GM23338 (cell line): ENCODE measurements at regions not wholly inside any gene's neighbourhood (a gene's known extent, or its start where the extent isn't known, plus 50 kb on each side); places are given as distances from the start of the nearest gene placed in this dataset.
A peak's percentile ranks its signal among the peaks of the same experiment; 100 is the strongest.

Experiments
- ATAC-seq: fragments of 200-7000 bp; cut with Tn5 transposase; 3 replicates; pipeline ENCODE4 v1.9.1; 2020
- DNase-seq: peaks from one replicate; pipeline ENCODE4 v3.0.0-alpha.2; 2015; ENCODE audit warnings: low spot score
- H2AFZ ChIP-seq: fragments of 200-600 bp; sonication (generic); 2 replicates; pipeline ENCODE4 v1.8.0; 2016; ENCODE audit warnings: antibody characterized with exemption, mild to moderate bottlenecking, moderate library complexity
- H3F3A ChIP-seq: fragments of 200-600 bp; sonication (generic); replicated peaks from 2 replicates; pipeline ENCODE4 v1.8.0; 2017; ENCODE audit warnings: antibody characterized with exemption, mixed run types, low read depth
- H3K27ac ChIP-seq: fragments of 200-600 bp; sonication (generic); 2 replicates; pipeline ENCODE4 v1.6.1; 2016; ENCODE audit warnings: low read depth
- H3K27me3 ChIP-seq: fragments of 200-600 bp; sonication (generic); 2 replicates; pipeline ENCODE4 v1.8.0; 2016; ENCODE audit warnings: mild to moderate bottlenecking, mixed run types, moderate library complexity; ENCODE audit not compliant: insufficient read depth
- H3K36me3 ChIP-seq: fragments of 200-600 bp; sonication (generic); 2 replicates; pipeline ENCODE4 v1.8.0; 2016; ENCODE audit warnings: mild to moderate bottlenecking; ENCODE audit not compliant: insufficient read depth
- H3K4me1 ChIP-seq: fragments of 200-600 bp; sonication (generic); 2 replicates; pipeline ENCODE4 v1.8.0; 2016; ENCODE audit warnings: mild to moderate bottlenecking, moderate library complexity; ENCODE audit not compliant: insufficient read depth
- H3K4me2 ChIP-seq: fragments of 200-600 bp; sonication (generic); 2 replicates; pipeline ENCODE4 v1.7.1; 2017; ENCODE audit warnings: mixed run types
- H3K4me3 ChIP-seq: fragments of 200-600 bp; sonication (generic); 2 replicates; pipeline ENCODE4 v1.6.1; 2016; ENCODE audit warnings: mixed run types
- H3K79me2 ChIP-seq: fragments of 200-600 bp; sonication (generic); replicated peaks from 2 replicates; pipeline ENCODE4 v1.8.0; 2017; ENCODE audit warnings: mild to moderate bottlenecking; ENCODE audit not compliant: insufficient read depth
- H3K9me2 ChIP-seq: fragments of 200-600 bp; sonication (generic); 2 replicates; pipeline ENCODE4 v1.8.0; 2017; ENCODE audit not compliant: insufficient read depth
- H4K20me1 ChIP-seq: fragments of 200-600 bp; sonication (generic); replicated peaks from 2 replicates; pipeline ENCODE4 v1.8.0; 2017; ENCODE audit warnings: mild to moderate bottlenecking; ENCODE audit not compliant: insufficient read depth
- H3K27ac Mint-ChIP-seq: 2 replicates; pipeline ENCODE4 v1.8.0; 2020; ENCODE audit warnings: inconsistent platforms, mild to moderate bottlenecking, moderate library complexity, mixed read lengths
- H3K27me3 Mint-ChIP-seq: 3 replicates; pipeline ENCODE4 v1.8.0; 2022; ENCODE audit warnings: low read depth, mild to moderate bottlenecking, moderate library complexity, mixed read lengths, inconsistent platforms; ENCODE audit not compliant: insufficient read depth, poor library complexity
- H3K36me3 Mint-ChIP-seq: 3 replicates; pipeline ENCODE4 v1.8.0; 2021; ENCODE audit warnings: low read depth, mild to moderate bottlenecking, inconsistent platforms, moderate library complexity, mixed read lengths
- H3K4me1 Mint-ChIP-seq: 3 replicates; pipeline ENCODE4 v1.8.0; 2020; ENCODE audit warnings: mild to moderate bottlenecking, inconsistent platforms, mixed read lengths
- H3K4me3 Mint-ChIP-seq: 3 replicates; pipeline ENCODE4 v1.8.0; 2021; ENCODE audit warnings: moderate library complexity, mild to moderate bottlenecking, inconsistent platforms, mixed read lengths
- H3K9me3 Mint-ChIP-seq: 3 replicates; pipeline ENCODE4 v1.8.0; 2020; ENCODE audit warnings: moderate library complexity, mild to moderate bottlenecking, inconsistent platforms, mixed read lengths
- EZH2 ChIP-seq: fragments of 200-600 bp; sonication (generic); IDR thresholded peaks from one replicate; pipeline ENCODE4 v1.8.0; 2017; ENCODE audit warnings: antibody characterized with exemption, mild to moderate bottlenecking, low read depth; ENCODE audit not compliant: unreplicated experiment
- POLR2AphosphoS5 ChIP-seq: IDR thresholded peaks from 2 replicates; pipeline ENCODE4 v1.6.1; 2016; ENCODE audit warnings: antibody characterized with exemption, low read depth
- TF ChIP-seq, protein P1 (sequence below), 2 experiments: fragments of 200-600 bp in 1 of 2; sonication (generic) in 1 of 2; conservative IDR thresholded peaks; 2 replicates each; pipeline versions ENCODE4 v1.5.1 to v1.6.1; 2016 to 2017; ENCODE audit warnings: antibody characterized with exemption in 2 of 2, low read depth in 2 of 2, mild to moderate bottlenecking in 2 of 2, moderate library complexity in 1 of 2
- TF ChIP-seq, protein P2 (sequence below): fragments of 250-450 bp; sonication (Bioruptor Pico); IDR thresholded peaks from 2 replicates; pipeline ENCODE4 v1.5.0; 2020; ENCODE audit warnings: mild to moderate bottlenecking, moderate library complexity

DNA sequence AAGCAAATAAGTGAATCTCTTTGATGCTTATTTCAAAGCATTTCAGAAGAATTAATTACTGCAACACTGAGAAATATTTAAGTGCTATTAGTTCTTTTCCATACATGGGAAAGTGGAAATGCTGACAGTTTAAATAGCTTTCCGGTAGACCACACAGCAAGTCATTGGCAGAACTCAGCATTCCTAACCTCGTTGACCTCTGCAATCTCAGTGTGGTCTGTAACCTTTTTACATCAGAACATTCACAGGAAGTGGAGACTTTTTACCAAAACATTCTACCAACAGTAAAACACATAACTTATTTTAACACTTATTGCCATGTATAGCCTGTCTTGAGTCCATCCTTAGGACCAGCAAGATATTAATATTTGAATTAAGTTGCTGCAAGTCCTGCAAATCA is 249.5 kb upstream of the DCN start:
- Histone ChIP-seq H3K4me2 (peak overlapping the region; percentile 3; the same call in 1 of the 2 replicates), H3K4me3 (no peak overlapping the region), H3F3A (no peaks in the 10 kb centered on the region), H3K79me2 (no peaks in the 10 kb centered on the region), H3K4me1 (peaks cover 8% of the 10 kb centered on the region), H3K27ac (no peak overlapping the region), H3K36me3 (no peaks in the 10 kb centered on the region), H3K27me3 (no peaks in the 10 kb centered on the region), H2AFZ (no peak overlapping the region), H4K20me1 (no peaks in the 10 kb centered on the region), H3K9me2 (no peaks in the 10 kb centered on the region)
- Mint-ChIP-seq H3K36me3 (no peaks in the 10 kb centered on the region), H3K27me3 (no peaks in the 10 kb centered on the region), H3K4me1 (peaks cover 8% of the 10 kb centered on the region; the same call in 2 of the 3 replicates), H3K9me3 (no peaks in the 10 kb centered on the region), H3K27ac (no peak overlapping the region), H3K4me3 (no peak overlapping the region)
- peak; percentile 33; the same call in 2 of the 3 replicates for ATAC-seq
- TF ChIP-seq, protein P1, sequence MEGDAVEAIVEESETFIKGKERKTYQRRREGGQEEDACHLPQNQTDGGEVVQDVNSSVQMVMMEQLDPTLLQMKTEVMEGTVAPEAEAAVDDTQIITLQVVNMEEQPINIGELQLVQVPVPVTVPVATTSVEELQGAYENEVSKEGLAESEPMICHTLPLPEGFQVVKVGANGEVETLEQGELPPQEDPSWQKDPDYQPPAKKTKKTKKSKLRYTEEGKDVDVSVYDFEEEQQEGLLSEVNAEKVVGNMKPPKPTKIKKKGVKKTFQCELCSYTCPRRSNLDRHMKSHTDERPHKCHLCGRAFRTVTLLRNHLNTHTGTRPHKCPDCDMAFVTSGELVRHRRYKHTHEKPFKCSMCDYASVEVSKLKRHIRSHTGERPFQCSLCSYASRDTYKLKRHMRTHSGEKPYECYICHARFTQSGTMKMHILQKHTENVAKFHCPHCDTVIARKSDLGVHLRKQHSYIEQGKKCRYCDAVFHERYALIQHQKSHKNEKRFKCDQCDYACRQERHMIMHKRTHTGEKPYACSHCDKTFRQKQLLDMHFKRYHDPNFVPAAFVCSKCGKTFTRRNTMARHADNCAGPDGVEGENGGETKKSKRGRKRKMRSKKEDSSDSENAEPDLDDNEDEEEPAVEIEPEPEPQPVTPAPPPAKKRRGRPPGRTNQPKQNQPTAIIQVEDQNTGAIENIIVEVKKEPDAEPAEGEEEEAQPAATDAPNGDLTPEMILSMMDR (conservative IDR thresholded peaks at IDR 0.05; ENCODE audit: low read depth in 2 of 2) = no peak
- TF ChIP-seq EZH2 = no peak
- peak; percentile 34; the same call in 1 of the 2 replicates for TF ChIP-seq POLR2AphosphoS5
- peak; percentile 54 for DNase-seq

DNA sequence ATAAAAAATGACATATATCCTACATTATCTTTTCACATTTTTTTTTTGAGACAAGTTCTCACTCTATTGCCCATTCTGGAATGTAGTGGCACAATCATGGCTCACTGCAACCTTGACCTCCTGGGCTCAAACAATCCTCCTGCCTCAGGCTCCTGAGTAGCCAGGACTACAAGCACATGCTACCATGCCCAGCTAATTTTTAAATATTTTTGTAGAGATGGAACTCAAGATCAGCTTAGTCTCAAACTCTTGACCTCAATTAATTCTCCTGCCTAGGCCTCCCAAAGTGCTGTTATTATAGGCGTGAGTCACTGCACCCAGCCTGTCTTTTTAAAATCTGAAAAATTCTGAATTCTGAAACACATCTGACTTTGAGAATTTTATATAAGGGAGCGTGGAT is 241.9 kb upstream of the DCN start:
- DNase-seq = no peak

More for the DNA sequence above, 241.9 kb upstream of the DCN start:
- H3K27me3 ChIP-seq = no peaks in the 10 kb centered on the region
- Mint-ChIP-seq H3K4me3 (no peak overlapping the region), H3K27ac (no peak overlapping the region), H3K36me3 (no peaks in the 10 kb centered on the region), H3K27me3 (peaks cover 2% of the 10 kb centered on the region), H3K4me1 (peaks cover 15% of the 10 kb centered on the region), H3K9me3 (no peaks in the 10 kb centered on the region)
- H3K9me2 ChIP-seq = no peaks in the 10 kb centered on the region
- TF ChIP-seq, protein P2, sequence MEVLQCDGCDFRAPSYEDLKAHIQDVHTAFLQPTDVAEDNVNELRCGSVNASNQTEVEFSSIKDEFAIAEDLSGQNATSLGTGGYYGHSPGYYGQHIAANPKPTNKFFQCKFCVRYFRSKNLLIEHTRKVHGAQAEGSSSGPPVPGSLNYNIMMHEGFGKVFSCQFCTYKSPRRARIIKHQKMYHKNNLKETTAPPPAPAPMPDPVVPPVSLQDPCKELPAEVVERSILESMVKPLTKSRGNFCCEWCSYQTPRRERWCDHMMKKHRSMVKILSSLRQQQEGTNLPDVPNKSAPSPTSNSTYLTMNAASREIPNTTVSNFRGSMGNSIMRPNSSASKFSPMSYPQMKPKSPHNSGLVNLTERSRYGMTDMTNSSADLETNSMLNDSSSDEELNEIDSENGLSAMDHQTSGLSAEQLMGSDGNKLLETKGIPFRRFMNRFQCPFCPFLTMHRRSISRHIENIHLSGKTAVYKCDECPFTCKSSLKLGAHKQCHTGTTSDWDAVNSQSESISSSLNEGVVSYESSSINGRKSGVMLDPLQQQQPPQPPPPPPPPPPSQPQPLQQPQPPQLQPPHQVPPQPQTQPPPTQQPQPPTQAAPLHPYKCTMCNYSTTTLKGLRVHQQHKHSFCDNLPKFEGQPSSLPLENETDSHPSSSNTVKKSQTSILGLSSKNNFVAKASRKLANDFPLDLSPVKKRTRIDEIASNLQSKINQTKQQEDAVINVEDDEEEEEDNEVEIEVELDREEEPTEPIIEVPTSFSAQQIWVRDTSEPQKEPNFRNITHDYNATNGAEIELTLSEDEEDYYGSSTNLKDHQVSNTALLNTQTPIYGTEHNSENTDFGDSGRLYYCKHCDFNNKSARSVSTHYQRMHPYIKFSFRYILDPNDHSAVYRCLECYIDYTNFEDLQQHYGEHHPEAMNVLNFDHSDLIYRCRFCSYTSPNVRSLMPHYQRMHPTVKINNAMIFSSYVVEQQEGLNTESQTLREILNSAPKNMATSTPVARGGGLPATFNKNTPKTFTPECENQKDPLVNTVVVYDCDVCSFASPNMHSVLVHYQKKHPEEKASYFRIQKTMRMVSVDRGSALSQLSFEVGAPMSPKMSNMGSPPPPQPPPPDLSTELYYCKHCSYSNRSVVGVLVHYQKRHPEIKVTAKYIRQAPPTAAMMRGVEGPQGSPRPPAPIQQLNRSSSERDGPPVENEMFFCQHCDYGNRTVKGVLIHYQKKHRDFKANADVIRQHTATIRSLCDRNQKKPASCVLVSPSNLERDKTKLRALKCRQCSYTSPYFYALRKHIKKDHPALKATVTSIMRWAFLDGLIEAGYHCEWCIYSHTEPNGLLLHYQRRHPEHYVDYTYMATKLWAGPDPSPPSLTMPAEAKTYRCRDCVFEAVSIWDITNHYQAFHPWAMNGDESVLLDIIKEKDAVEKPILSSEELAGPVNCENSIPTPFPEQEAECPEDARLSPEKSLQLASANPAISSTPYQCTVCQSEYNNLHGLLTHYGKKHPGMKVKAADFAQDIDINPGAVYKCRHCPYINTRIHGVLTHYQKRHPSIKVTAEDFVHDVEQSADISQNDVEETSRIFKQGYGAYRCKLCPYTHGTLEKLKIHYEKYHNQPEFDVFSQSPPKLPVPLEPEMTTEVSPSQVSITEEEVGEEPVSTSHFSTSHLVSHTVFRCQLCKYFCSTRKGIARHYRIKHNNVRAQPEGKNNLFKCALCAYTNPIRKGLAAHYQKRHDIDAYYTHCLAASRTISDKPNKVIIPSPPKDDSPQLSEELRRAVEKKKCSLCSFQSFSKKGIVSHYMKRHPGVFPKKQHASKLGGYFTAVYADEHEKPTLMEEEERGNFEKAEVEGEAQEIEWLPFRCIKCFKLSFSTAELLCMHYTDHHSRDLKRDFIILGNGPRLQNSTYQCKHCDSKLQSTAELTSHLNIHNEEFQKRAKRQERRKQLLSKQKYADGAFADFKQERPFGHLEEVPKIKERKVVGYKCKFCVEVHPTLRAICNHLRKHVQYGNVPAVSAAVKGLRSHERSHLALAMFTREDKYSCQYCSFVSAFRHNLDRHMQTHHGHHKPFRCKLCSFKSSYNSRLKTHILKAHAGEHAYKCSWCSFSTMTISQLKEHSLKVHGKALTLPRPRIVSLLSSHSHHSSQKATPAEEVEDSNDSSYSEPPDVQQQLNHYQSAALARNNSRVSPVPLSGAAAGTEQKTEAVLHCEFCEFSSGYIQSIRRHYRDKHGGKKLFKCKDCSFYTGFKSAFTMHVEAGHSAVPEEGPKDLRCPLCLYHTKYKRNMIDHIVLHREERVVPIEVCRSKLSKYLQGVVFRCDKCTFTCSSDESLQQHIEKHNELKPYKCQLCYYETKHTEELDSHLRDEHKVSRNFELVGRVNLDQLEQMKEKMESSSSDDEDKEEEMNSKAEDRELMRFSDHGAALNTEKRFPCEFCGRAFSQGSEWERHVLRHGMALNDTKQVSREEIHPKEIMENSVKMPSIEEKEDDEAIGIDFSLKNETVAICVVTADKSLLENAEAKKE (CRISPR knock-in tag) = no peak
- H3K4me2 ChIP-seq = no peak overlapping the region
- no peak overlapping the region for H3K4me3 ChIP-seq
- H3K4me1 ChIP-seq = peaks cover 13% of the 10 kb centered on the region
- no peaks in the 10 kb centered on the region for H3K36me3 ChIP-seq
- no peaks in the 10 kb centered on the region for H3F3A ChIP-seq
- H2AFZ ChIP-seq = no peak overlapping the region
- no peaks in the 10 kb centered on the region for H3K79me2 ChIP-seq
- no peak for ATAC-seq
- no peak overlapping the region for H3K27ac ChIP-seq
- H4K20me1 ChIP-seq = no peaks in the 10 kb centered on the region
